ENCODE measurements at regions not wholly inside any gene's neighbourhood (a gene's known extent, or its start where the extent isn't known, plus 50 kb on each side); places are given as distances from the start of the nearest gene placed in this dataset.

- no peak for TF ChIP-seq MAX (IDR thresholded peaks at IDR 0.05; ENCODE audit: low read depth, low read length)
- no peak for TF ChIP-seq CTCF (IDR thresholded peaks at IDR 0.05; ENCODE audit: low read depth, low read length)
These were observed 812.2 kb downstream of the C4orf33 start for GRCh38 chr4:129908117-129908516.
